Spleen (tissue), 11 donors: ENCODE measurements at regions not wholly inside any gene's neighbourhood (a gene's known extent, or its start where the extent isn't known, plus 50 kb on each side); places are given as distances from the start of the nearest gene placed in this dataset.
"Not testable (repeated sequence)": the region's sequence is repeated elsewhere in the genome, so short reads cannot be mapped to it uniquely, and the experiment has no call there.

Experiments used
- DNase-seq: peaks from one replicate; pipeline ENCODE4 v3.0.0-alpha.2; 2020
- H3K27ac ChIP-seq, 8 donors: fragments of 200-600 bp; sonication (generic) in 7 of 8; 1 replicate in 4 of 8; 2 replicates in 4 of 8; pipeline versions ENCODE4 v1.5.0 to v1.8.0; 2016 to 2021; ENCODE audit warnings: inconsistent platforms in 4 of 8, mild to moderate bottlenecking in 4 of 8, moderate library complexity in 1 of 8
- H3K27me3 ChIP-seq, 7 donors: fragments of 200-600 bp; sonication (generic) in 6 of 7; replicated peaks in 1 of 7; 1 replicate in 4 of 7; 2 replicates in 3 of 7; pipeline versions ENCODE4 v1.5.0 to v1.8.0; 2016 to 2021; ENCODE audit warnings: inconsistent platforms in 3 of 7, mild to moderate bottlenecking in 1 of 7
- H3K36me3 ChIP-seq, 6 donors: fragments of 200-600 bp; sonication (generic) in 5 of 6; 1 replicate in 4 of 6; 2 replicates in 2 of 6; pipeline versions ENCODE4 v1.5.0 to v1.8.0; 2016 to 2021; ENCODE audit warnings: inconsistent platforms in 2 of 6
- H3K4me1 ChIP-seq, 6 donors: fragments of 200-600 bp; sonication (generic) in 5 of 6; 1 replicate in 3 of 6; 2 replicates in 3 of 6; pipeline versions ENCODE4 v1.5.0 to v1.8.0; 2016 to 2021; ENCODE audit warnings: inconsistent platforms in 3 of 6
- H3K4me3 ChIP-seq, 8 donors: fragments of 200-600 bp; sonication (generic) in 7 of 8; 1 replicate in 4 of 8; 2 replicates in 4 of 8; pipeline versions ENCODE4 v1.5.0 to v1.8.0; 2016 to 2021; ENCODE audit warnings: inconsistent platforms in 4 of 8, mild to moderate bottlenecking in 4 of 8, moderate library complexity in 2 of 8
- H3K9me3 ChIP-seq, 8 donors: fragments of 200-600 bp; sonication (generic) in 7 of 8; 1 replicate in 4 of 8; 2 replicates in 4 of 8; pipeline versions ENCODE4 v1.5.0 to v1.8.0; 2016 to 2021; ENCODE audit warnings: inconsistent platforms in 4 of 8
- POLR2A ChIP-seq, 3 donors: fragments of 450-650 bp; IDR thresholded peaks; one replicate each; pipeline ENCODE4 v1.5.1; 2017; ENCODE audit warnings: antibody characterized with exemption in 3 of 3, mild to moderate bottlenecking in 1 of 3
- POLR2AphosphoS5 ChIP-seq, 3 donors: sonication (generic); formaldehyde crosslinking; IDR thresholded peaks; one replicate each; pipeline ENCODE4 v1.5.1; 2017; ENCODE audit warnings: antibody characterized with exemption in 3 of 3
- WGBS, 5 donors: extraction: QIAGEN DNeasy Blood & Tissue Kit in 3 of 5; methylation state at CpG; one replicate each; pipeline versions ENCODE4 v1.1.5 to v1.1.7; 2013 to 2018; 5-methylcytosine and 5-hydroxymethylcytosine counted together
- intact Hi-C: fragments of 100-400 bp; cut with DNase I; formaldehyde crosslinking; loops from one replicate; pipeline ENCODE4 v1.15.0; 2023; ENCODE audit warnings: low total_unique reads
- TF ChIP-seq, protein P1 (sequence below), 11 experiments: fragments of 200-600 bp in 7 of 11; fragments of 450-650 bp in 4 of 11; sonication (generic) in 4 of 11; IDR thresholded peaks in 8 of 11; conservative IDR thresholded peaks in 3 of 11; 1 replicate in 7 of 11; 2 replicates in 4 of 11; pipeline versions ENCODE4 v1.4.0 to v1.8.0; 2016 to 2021; ENCODE audit warnings: antibody characterized with exemption in 11 of 11, inconsistent platforms in 4 of 11, mild to moderate bottlenecking in 1 of 11
- donor health status: healthy with polysubstance abuse.
- donor health status: DM: no; HTN: no; CAD: no; lungs with moderate emphysema.
- donor health status: DM: no; HTN: no; CAD: no.
- donor health status: Bipolar disorder and iron deficiency.
- donor health status: healthy.
- donor health status: DM: no; HTN: no; CAD: no.
- donor health status: DM: yes; HTN: yes; CAD: no.

DNA sequence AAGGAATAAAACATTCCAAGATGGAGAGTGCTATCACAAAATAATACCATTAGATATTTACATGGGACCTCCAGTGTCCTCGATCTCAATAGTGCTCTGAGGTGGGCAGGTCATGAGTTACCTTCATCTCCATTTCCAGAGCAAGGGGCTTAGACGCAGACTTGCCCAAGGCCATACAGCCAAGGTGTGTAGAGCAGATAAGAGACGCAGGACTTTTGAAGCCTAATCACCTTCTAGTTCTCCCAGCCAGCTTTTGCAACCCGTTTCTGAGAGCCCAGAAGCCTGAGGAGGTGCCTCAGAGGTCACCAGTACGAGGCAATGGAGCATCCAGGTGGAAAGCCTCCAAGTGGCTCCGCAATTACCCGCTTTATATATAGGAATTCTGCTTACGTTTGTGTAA lies 294.7 kb downstream of the LNPK start:
- no peaks in the 10 kb centered on the region for H3K9me3 ChIP-seq
- TF ChIP-seq, protein P1, sequence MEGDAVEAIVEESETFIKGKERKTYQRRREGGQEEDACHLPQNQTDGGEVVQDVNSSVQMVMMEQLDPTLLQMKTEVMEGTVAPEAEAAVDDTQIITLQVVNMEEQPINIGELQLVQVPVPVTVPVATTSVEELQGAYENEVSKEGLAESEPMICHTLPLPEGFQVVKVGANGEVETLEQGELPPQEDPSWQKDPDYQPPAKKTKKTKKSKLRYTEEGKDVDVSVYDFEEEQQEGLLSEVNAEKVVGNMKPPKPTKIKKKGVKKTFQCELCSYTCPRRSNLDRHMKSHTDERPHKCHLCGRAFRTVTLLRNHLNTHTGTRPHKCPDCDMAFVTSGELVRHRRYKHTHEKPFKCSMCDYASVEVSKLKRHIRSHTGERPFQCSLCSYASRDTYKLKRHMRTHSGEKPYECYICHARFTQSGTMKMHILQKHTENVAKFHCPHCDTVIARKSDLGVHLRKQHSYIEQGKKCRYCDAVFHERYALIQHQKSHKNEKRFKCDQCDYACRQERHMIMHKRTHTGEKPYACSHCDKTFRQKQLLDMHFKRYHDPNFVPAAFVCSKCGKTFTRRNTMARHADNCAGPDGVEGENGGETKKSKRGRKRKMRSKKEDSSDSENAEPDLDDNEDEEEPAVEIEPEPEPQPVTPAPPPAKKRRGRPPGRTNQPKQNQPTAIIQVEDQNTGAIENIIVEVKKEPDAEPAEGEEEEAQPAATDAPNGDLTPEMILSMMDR (IDR thresholded peaks at IDR 0.05 in 8 of 11, conservative IDR thresholded peaks at IDR 0.05 in 3 of 11) = no peak
- TF ChIP-seq POLR2AphosphoS5 (IDR thresholded peaks at IDR 0.05) (no peak), POLR2A (IDR thresholded peaks at IDR 0.05) (no peak)

DNA sequence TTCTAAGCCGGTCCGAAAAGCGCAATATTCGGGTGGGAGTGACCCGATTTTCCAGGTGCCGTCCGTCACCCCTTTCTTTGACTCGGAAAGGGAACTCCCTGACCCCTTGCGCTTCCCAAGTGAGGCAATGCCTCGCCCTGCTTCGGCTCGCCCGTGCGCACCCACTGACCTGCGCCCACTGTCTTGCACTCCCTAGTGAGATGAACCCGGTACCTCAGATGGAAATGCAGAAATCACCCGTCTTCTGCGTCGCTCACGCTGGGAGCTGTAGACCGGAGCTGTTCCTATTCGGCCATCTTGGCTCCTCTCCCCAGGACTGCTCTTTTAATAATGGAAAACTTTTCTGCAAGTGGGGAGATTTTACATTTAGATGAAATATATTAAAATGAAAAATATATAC lies 297.5 kb downstream of the LNPK start:
- WGBS, 5 donors = 90 to 97% (median 93%) methylated on average over 13 to 22 of the region's 22 CpGs
- peaks cover 0 to 35% (median 4%) of the 10 kb centered on the region in 7 donors for H3K27me3 ChIP-seq
- H3K9me3 ChIP-seq, DNase-seq, H3K4me3 ChIP-seq, H3K27ac ChIP-seq, H3K4me1 ChIP-seq, intact Hi-C loops, H3K36me3 ChIP-seq: not testable (repeated sequence)

More for the DNA sequence above, 294.7 kb downstream of the LNPK start:
- no peak for DNase-seq
- H3K36me3 ChIP-seq = no peaks in the 10 kb centered on the region
- H3K4me1 ChIP-seq = no peaks in the 10 kb centered on the region
- WGBS, 5 donors = 75 to 86% (median 77%) methylated on average over 8 of the region's 8 CpGs
- H3K27me3 ChIP-seq = peaks cover 0 to 41% (median 4%) of the 10 kb centered on the region in 7 donors
- intact Hi-C loops = no loop called here
- no peak overlapping the region for H3K27ac ChIP-seq
- no peak overlapping the region for H3K4me3 ChIP-seq

DNA sequence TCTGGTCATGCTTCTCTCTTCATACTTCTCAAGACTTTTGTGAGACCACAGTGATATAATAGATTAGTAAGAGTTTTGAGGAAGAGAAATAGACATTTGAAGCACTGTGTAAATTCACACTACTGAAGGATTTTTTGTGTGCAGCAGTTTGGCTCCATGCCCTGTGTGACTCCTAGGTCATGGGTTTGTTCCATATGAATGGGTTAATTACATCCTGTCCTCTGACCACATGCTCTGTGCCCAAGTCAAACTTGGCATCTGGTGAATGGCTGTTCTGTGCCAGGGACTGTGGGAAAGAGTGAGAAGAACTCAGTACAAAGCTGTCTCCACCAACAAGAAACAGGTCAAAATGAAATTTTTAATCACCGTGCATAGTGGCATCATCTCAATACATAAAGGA lies 304.0 kb downstream of the LNPK start:
- Histone ChIP-seq H3K27me3 (peaks cover 0 to 32% (median 17%) of the 10 kb centered on the region in 7 donors), H3K4me3 (no peak overlapping the region), H3K27ac (no peak overlapping the region), H3K36me3 (no peaks in the 10 kb centered on the region), H3K4me1 (no peaks in the 10 kb centered on the region), H3K9me3 (no peaks in the 10 kb centered on the region)
- intact Hi-C loops = no loop called here
- no peak for DNase-seq
- WGBS, 5 donors = 81 to 92% (median 89%) methylated on average over 1 of the region's 1 CpG
- no peak for TF ChIP-seq POLR2AphosphoS5 (IDR thresholded peaks at IDR 0.05)
- TF ChIP-seq, protein P1 (IDR thresholded peaks at IDR 0.05 in 8 of 11, conservative IDR thresholded peaks at IDR 0.05 in 3 of 11) = no peak
- no peak for TF ChIP-seq POLR2A (IDR thresholded peaks at IDR 0.05)

DNA sequence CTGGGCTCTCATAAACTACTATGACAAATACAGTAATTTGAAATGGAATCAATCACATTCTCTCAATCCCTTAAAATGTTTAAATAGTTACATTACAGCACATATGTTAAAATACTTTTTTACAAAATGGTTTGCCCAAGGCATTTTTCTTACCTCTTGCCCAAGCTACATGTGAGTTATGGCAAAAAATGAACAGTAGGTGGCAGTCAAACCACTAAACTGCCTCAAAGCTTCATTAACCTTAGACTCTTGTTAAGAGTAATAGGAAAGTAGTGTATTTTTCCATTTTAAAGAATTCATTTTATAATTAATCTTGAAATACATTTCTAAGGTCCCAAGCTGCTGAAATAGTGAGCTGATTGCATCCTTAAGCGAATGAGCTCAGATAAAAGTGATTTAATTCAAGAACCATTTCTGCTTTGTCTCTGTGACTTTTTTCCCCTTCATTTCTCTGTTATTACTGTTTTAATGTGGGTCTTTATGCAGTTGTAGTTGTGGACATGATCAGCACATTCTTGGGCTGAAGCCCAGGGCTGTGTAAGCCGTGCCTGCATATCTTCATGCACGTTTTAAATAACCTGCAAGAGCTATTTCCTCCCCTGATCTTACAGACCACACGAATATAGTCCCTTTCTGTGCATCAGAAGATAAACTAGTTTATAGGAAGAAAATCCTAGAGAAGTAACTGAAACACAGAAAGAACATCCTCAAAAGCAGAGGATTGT lies 311.8 kb downstream of the LNPK start:
- 15 to 21% (median 17%) methylated on average over 4 of the region's 4 CpGs for WGBS, 5 donors

More for the DNA sequence above, 311.8 kb downstream of the LNPK start:
- TF ChIP-seq, protein P1 (IDR thresholded peaks at IDR 0.05 in 8 of 11, conservative IDR thresholded peaks at IDR 0.05 in 3 of 11) = peak in 10 of 11 experiments; percentile 40 to 78 (median 65)
- no peak for TF ChIP-seq POLR2AphosphoS5 (IDR thresholded peaks at IDR 0.05)
- H3K27me3 ChIP-seq = peaks cover 0 to 26% (median 8%) of the 10 kb centered on the region in 7 donors
- intact Hi-C loops = no loop called here
- H3K4me1 ChIP-seq = no peaks in the 10 kb centered on the region
- no peaks in the 10 kb centered on the region for H3K36me3 ChIP-seq
- no peaks in the 10 kb centered on the region for H3K9me3 ChIP-seq
- no peak overlapping the region for H3K27ac ChIP-seq
- no peak for DNase-seq
- no peak overlapping the region for H3K4me3 ChIP-seq
